NCI-H524 (cell line): ENCODE measurements at regions not wholly inside any gene's neighbourhood (a gene's known extent, or its start where the extent isn't known, plus 50 kb on each side); places are given as distances from the start of the nearest gene placed in this dataset.
A peak's percentile ranks its signal among the peaks of the same experiment; 100 is the strongest.
"Not testable (repeated sequence)": the region's sequence is repeated elsewhere in the genome, so short reads cannot be mapped to it uniquely, and the experiment has no call there.

Source experiments
- DNase-seq, 2 experiments: peaks; one replicate each; lab custom pipeline; 2025; lab: John Stamatoyannopoulos, UW

- no peak for DNase-seq
Measured at GRCh38 chr4:187484186-187484585, 511.4 kb upstream of the ZFP42 start.

- no peak for DNase-seq
Measured at GRCh38 chr4:187485676-187486075, 509.9 kb upstream of the ZFP42 start.

- no peak for DNase-seq
Measured at GRCh38 chr4:187491286-187491685, 504.3 kb upstream of the ZFP42 start.

- no peak for DNase-seq
Measured at GRCh38 chr4:187491959-187492358, 503.6 kb upstream of the ZFP42 start.

GRCh38 chr4:187493661-187494060 is 501.9 kb upstream of the ZFP42 start:
- DNase-seq: no peak

- DNase-seq: no peak
Measured at GRCh38 chr4:187499956-187500355, 495.6 kb upstream of the ZFP42 start.

GRCh38 chr4:187500796-187501195 is 494.8 kb upstream of the ZFP42 start:
- DNase-seq: no peak

GRCh38 chr4:187501731-187502130 is 493.8 kb upstream of the ZFP42 start:
- no peak for DNase-seq

GRCh38 chr4:187504974-187505797 is 490.4 kb upstream of the ZFP42 start:
- no peak for DNase-seq

- not testable (repeated sequence) for DNase-seq
Measured at GRCh38 chr4:187505798-187506141, 489.8 kb upstream of the ZFP42 start.

GRCh38 chr4:187516224-187516623 is 479.3 kb upstream of the ZFP42 start:
- no peak for DNase-seq

GRCh38 chr4:187541666-187542065 is 453.9 kb upstream of the ZFP42 start:
- DNase-seq: no peak

GRCh38 chr4:187544461-187545053 is 451.0 kb upstream of the ZFP42 start:
- DNase-seq: no peak

GRCh38 chr4:187547316-187547715 is 448.3 kb upstream of the ZFP42 start:
- DNase-seq: no peak

GRCh38 chr4:187550256-187550950 is 445.2 kb upstream of the ZFP42 start:
- DNase-seq: no peak

- DNase-seq: no peak
Measured at GRCh38 chr4:187552781-187553180, 442.8 kb upstream of the ZFP42 start.

GRCh38 chr4:187555174-187555573 is 440.4 kb upstream of the ZFP42 start:
- no peak for DNase-seq

- no peak for DNase-seq
Measured at GRCh38 chr4:187558391-187558790, 437.2 kb upstream of the ZFP42 start.

- no peak for DNase-seq
Measured at GRCh38 chr4:187562345-187562744, 433.2 kb upstream of the ZFP42 start.

GRCh38 chr4:187565416-187565815 is 430.2 kb upstream of the ZFP42 start:
- DNase-seq: no peak

GRCh38 chr4:187569871-187570270 is 425.7 kb upstream of the ZFP42 start:
- no peak for DNase-seq

GRCh38 chr4:187575706-187576105 is 419.9 kb upstream of the ZFP42 start:
- no peak for DNase-seq

- peak in 1 of 2 experiments; percentile 3 for DNase-seq
Measured at GRCh38 chr4:187576751-187577150, 418.8 kb upstream of the ZFP42 start.
